GM21717 (cell line): ENCODE measurements at regions not wholly inside any gene's neighbourhood (a gene's known extent, or its start where the extent isn't known, plus 50 kb on each side); places are given as distances from the start of the nearest gene placed in this dataset.

ENCODE experiments used
- ATAC-seq: cut with Tn5 transposase; IDR thresholded peaks from one replicate; pipeline ENCODE4 v1.9.1; 2021; ENCODE audit warnings: mild to moderate bottlenecking, moderate library complexity; ENCODE audit not compliant: unreplicated experiment

GRCh38 chr11:92423115-92424034, 198.8 kb downstream of the FAT3 start:
- ATAC-seq: no peak

- no peak for ATAC-seq
These were observed 199.7 kb downstream of the FAT3 start for GRCh38 chr11:92424281-92424680.

GRCh38 chr11:92425127-92425526, 200.5 kb downstream of the FAT3 start:
- ATAC-seq: no peak

GRCh38 chr11:92432515-92432914, 207.9 kb downstream of the FAT3 start:
- no peak for ATAC-seq

GRCh38 chr11:92436034-92436920, 211.7 kb downstream of the FAT3 start:
- ATAC-seq: no peak

- ATAC-seq: no peak
These were observed 214.5 kb downstream of the FAT3 start for GRCh38 chr11:92439133-92439532.

- ATAC-seq: no peak
These were observed 216.3 kb downstream of the FAT3 start for GRCh38 chr11:92440701-92441442.

GRCh38 chr11:92441443-92441726, 216.8 kb downstream of the FAT3 start:
- ATAC-seq: no peak

GRCh38 chr11:92443199-92443598, 218.6 kb downstream of the FAT3 start:
- ATAC-seq: no peak

GRCh38 chr11:92447586-92447985, 223.0 kb downstream of the FAT3 start:
- ATAC-seq: no peak

- no peak for ATAC-seq
These were observed 224.6 kb downstream of the FAT3 start for GRCh38 chr11:92449222-92449621.

GRCh38 chr11:92449780-92450179, 225.2 kb downstream of the FAT3 start:
- no peak for ATAC-seq

GRCh38 chr11:92451063-92451462, 226.4 kb downstream of the FAT3 start:
- no peak for ATAC-seq

- no peak for ATAC-seq
These were observed 228.4 kb downstream of the FAT3 start for GRCh38 chr11:92453055-92453454.

GRCh38 chr11:92455210-92455790, 230.7 kb downstream of the FAT3 start:
- ATAC-seq: no peak

- ATAC-seq: no peak
These were observed 232.6 kb downstream of the FAT3 start for GRCh38 chr11:92457250-92457649.

GRCh38 chr11:92458486-92458885, 233.9 kb downstream of the FAT3 start:
- no peak for ATAC-seq

- ATAC-seq: no peak
These were observed 235.6 kb downstream of the FAT3 start for GRCh38 chr11:92460213-92460612.

- no peak for ATAC-seq
These were observed 236.8 kb downstream of the FAT3 start for GRCh38 chr11:92461447-92461846.

GRCh38 chr11:92462821-92463220, 238.2 kb downstream of the FAT3 start:
- ATAC-seq: no peak

- ATAC-seq: no peak
These were observed 240.2 kb downstream of the FAT3 start for GRCh38 chr11:92464822-92465221.
